Tibial nerve (tissue), 4 donors: ENCODE measurements at regions not wholly inside any gene's neighbourhood (a gene's known extent, or its start where the extent isn't known, plus 50 kb on each side); places are given as distances from the start of the nearest gene placed in this dataset.

Experiments
- EP300 ChIP-seq, 2 donors: sonication (generic); formaldehyde crosslinking; IDR thresholded peaks; one replicate each; pipeline ENCODE4 v1.6.1; 2017; ENCODE audit warnings: antibody characterized with exemption in 2 of 2, mild to moderate bottlenecking in 1 of 2
- TF ChIP-seq, protein P1 (sequence below), 5 experiments: fragments of 200-600 bp in 3 of 5; fragments of 450-650 bp in 2 of 5; sonication (generic) in 3 of 5; IDR thresholded peaks; one replicate each; pipeline ENCODE4 v1.5.1; 2016 to 2019; ENCODE audit warnings: antibody characterized with exemption in 5 of 5, mild to moderate bottlenecking in 3 of 5, moderate library complexity in 2 of 5

DNA sequence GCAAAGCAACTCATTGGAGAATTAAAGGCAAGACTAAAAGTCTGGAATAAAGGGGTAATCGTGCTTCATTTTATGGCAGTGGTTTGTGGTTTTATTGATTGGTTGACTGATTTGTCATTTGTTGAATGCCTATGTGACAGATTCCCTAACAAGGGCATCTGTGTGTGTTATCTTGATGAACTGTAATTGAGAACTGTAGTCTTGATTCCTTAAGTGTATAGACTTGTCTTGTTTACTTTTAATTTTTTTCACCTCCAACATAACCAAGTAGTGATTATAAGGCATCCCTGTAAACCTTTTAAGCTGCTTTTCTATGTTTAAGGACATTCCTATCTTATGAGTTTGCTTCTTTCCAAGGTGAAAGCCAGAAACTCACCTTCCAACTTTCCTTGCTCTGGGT is 216.0 kb upstream of the TAPT1 start:
- TF ChIP-seq, protein P1, sequence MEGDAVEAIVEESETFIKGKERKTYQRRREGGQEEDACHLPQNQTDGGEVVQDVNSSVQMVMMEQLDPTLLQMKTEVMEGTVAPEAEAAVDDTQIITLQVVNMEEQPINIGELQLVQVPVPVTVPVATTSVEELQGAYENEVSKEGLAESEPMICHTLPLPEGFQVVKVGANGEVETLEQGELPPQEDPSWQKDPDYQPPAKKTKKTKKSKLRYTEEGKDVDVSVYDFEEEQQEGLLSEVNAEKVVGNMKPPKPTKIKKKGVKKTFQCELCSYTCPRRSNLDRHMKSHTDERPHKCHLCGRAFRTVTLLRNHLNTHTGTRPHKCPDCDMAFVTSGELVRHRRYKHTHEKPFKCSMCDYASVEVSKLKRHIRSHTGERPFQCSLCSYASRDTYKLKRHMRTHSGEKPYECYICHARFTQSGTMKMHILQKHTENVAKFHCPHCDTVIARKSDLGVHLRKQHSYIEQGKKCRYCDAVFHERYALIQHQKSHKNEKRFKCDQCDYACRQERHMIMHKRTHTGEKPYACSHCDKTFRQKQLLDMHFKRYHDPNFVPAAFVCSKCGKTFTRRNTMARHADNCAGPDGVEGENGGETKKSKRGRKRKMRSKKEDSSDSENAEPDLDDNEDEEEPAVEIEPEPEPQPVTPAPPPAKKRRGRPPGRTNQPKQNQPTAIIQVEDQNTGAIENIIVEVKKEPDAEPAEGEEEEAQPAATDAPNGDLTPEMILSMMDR (IDR thresholded peaks at IDR 0.05): no peak
- no peak for TF ChIP-seq EP300 (IDR thresholded peaks at IDR 0.05)
